GM10266 (cell line): ENCODE measurements at regions not wholly inside any gene's neighbourhood (a gene's known extent, or its start where the extent isn't known, plus 50 kb on each side); places are given as distances from the start of the nearest gene placed in this dataset.

Experiments used
- DNase-seq: peaks from one replicate; pipeline ENCODE4 v3.0.0; 2012; ENCODE audit errors: extremely low spot score
- CTCF ChIP-seq: IDR thresholded peaks from 2 replicates; pipeline ENCODE4 v1.5.1; 2012; ENCODE audit warnings: mild to moderate bottlenecking, low read depth; ENCODE audit not compliant: control insufficient read depth, insufficient read depth; ENCODE audit errors: missing control alignments

DNA sequence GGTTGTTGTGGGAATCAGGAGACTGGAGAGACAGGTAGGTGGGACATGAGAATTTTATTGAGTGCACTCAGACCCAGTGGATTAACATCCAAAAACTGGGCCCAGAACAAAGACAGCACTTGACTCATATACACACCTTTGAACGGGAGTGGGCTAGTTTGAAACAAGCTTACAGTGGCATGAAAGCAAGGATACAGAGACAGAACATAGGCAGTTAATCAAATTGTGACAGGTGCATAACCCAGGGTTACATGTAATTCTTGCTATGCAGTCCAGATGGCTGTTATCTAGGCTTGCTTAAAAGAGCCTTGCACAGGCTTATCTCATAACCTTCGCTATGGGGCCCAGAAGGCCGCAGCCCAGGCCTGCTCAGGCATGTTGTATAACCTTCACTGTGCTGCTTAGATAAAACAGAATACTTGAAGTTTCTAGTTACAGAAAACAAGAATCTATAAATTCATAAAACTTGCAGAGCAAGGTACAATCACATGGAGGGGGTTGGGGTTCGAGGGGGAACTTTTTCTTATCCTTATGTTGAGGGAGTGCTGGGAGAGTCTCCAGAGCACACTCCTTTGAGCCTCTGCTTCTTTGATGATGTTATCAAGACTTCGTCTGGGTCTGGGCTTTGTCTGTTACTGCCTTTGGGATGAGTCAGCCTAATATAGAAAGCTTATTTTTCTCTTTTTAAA, 81.7 kb downstream of the TNFAIP2 start:
- TF ChIP-seq CTCF: no peak
- DNase-seq: no peak

DNA sequence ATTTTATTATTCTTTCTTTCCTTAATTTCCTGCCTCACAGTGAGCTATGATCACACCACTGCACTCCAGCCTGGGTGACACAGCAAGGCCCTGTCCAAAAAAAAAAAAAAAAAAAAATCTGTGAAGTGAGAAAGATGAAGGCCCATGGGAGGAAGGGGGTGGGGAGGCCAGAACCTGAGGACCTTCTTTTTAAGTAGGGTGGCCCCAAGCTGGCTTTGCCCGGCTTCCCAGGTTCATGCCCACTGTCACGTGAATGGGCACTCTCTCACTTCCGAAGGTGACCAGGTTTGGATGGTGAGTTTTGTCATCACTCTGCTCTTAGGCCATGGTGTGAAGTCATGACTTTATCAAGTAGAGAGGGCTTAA, 82.3 kb downstream of the TNFAIP2 start:
- TF ChIP-seq CTCF: no peak
- DNase-seq: no peak

DNA sequence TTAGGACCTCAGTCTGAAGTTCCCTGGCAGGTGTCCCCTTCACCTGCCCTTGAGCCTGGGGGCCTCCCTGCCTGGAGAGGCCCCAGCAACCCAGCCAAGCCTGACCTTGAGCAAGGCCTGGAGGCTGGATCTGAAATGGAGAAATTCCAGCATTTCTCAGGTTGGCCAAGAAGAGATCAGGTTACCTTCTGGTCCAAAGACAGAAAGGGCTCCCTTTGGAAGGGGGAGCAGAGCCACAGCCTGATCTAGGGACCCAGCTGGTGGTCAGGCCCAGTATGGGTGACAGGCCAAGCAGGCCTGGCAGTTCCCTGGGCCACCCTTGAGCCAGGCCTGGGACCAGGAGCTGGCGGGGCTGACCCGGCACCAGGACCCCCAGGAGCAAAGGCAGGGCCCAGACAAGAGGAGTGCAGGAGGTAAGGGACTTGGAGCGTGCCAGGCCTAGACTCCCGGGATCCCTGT, 82.8 kb downstream of the TNFAIP2 start:
- no peak for TF ChIP-seq CTCF
- no peak for DNase-seq

DNA sequence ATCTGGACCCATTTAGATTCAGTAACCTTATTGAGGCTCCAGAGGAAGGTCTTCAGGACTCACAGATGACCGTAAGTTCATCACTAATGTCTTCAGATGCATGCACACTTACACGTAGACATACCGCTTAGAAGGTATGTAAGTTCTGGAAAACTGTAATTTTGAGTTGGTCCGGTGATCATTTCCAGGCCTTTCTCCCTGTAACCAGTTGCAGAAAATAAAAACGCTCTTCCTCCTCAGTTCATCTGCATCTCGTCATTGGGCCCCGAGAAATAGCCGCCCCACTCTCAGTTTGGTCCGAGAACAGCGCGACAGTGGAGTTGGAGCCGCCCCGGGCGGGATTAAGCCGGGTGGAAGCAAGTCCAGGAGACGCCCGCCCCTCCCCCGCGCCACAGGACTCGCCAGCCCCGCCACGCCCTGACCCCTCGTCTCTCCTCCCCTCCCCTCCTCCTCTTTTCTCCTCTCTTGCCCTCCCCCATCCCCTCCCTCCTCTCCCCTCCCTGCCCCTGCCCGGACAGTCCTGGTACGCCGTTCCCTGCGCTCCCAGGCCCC, 83.7 kb downstream of the TNFAIP2 start:
- no peak for TF ChIP-seq CTCF
- DNase-seq: no peak

DNA sequence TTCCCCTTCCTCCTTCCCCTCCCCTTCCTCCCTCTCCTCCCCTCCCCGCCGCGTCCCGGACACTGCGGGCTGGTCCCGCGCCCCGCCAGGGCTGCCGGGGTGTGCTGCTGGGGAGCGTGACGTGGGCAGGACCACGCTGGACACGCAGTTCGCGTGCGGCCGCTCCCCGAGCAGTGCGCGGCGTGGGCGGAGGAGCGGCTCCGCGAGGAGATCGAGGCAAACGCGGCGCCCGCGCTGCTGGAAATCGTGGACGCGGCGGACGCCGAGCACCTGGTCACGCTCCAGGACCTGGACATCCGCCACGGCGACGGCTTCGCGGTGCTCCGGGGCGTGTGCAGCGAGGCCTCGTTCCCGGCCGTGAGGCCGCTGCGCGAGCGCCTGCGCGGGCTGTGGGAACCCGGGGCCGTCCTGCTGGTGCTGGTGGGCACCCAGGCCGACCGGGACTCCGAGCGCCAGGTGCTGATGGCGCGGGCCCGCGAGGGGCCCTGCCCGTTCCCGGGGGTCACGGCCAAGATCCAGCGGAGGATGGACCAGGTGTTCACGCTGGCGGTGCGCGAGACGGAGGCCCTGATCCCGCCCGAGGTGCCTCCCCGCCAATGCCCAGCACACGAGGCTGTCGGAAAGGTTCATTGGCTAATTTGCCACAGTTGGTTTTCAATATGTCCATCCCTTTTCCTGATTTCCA, 84.3 kb downstream of the TNFAIP2 start:
- no peak for TF ChIP-seq CTCF
- no peak for DNase-seq

- DNase-seq: no peak
- TF ChIP-seq CTCF: no peak
Observed at GRCh38 chr14:103209054-103209453, 85.8 kb downstream of the TNFAIP2 start.

DNA sequence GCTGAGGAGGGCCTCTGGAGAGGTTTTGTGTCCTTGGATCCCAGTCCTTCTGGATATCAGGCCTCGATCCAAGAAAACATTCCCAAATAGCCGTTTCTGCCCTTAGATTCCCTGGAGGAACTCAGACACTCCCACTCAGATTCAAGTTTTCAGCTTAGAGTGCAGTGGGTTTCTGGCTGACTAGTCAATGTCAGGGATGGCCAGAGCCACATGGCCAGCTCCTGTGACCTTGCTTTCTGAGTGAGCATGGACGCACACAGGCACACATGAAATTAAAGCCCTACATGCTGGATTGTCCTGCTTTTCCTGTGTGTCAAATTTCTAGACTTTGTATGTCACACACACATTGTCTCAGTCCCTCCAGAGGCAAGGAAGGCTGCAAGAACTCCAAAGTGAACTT, 86.2 kb downstream of the TNFAIP2 start:
- DNase-seq: no peak
- no peak for TF ChIP-seq CTCF
